GM10266 (cell line): ENCODE measurements at regions not wholly inside any gene's neighbourhood (a gene's known extent, or its start where the extent isn't known, plus 50 kb on each side); places are given as distances from the start of the nearest gene placed in this dataset.

Experiments used
- DNase-seq: peaks from one replicate; pipeline ENCODE4 v3.0.0; 2012; ENCODE audit errors: extremely low spot score
- CTCF ChIP-seq: IDR thresholded peaks from 2 replicates; pipeline ENCODE4 v1.5.1; 2012; ENCODE audit warnings: mild to moderate bottlenecking, low read depth; ENCODE audit not compliant: control insufficient read depth, insufficient read depth; ENCODE audit errors: missing control alignments

- no peak for TF ChIP-seq CTCF
- peak; percentile 45 for DNase-seq
These were observed 84.4 kb upstream of the SPIN1 start for GRCh38 chr9:88303721-88304451.

- no peak for DNase-seq
- TF ChIP-seq CTCF, result no peak
These were observed 85.5 kb upstream of the SPIN1 start for GRCh38 chr9:88302579-88303324.

GRCh38 chr9:88300556-88300955 is 87.7 kb upstream of the SPIN1 start:
- no peak for DNase-seq
- no peak for TF ChIP-seq CTCF

GRCh38 chr9:88291856-88292255 is 96.4 kb upstream of the SPIN1 start:
- no peak for TF ChIP-seq CTCF
- no peak for DNase-seq

- DNase-seq, result no peak
These were observed 97.2 kb upstream of the SPIN1 start for GRCh38 chr9:88291056-88291455.

GRCh38 chr9:88289532-88289931 is 98.7 kb upstream of the SPIN1 start:
- DNase-seq, result no peak
- no peak for TF ChIP-seq CTCF

More at GRCh38 chr9:88291056-88291455, 97.2 kb upstream of the SPIN1 start:
- TF ChIP-seq CTCF, result no peak

- no peak for TF ChIP-seq CTCF
- DNase-seq, result no peak
These were observed 100.3 kb upstream of the SPIN1 start for GRCh38 chr9:88287972-88288371.
